ENCODE measurements at regions not wholly inside any gene's neighbourhood (a gene's known extent, or its start where the extent isn't known, plus 50 kb on each side); places are given as distances from the start of the nearest gene placed in this dataset.

- no peak for DNase-seq (ENCODE audit: low read depth)
Measured at GRCh38 chr1:163406772-163407171, 85.0 kb downstream of the NUF2 start.

DNA sequence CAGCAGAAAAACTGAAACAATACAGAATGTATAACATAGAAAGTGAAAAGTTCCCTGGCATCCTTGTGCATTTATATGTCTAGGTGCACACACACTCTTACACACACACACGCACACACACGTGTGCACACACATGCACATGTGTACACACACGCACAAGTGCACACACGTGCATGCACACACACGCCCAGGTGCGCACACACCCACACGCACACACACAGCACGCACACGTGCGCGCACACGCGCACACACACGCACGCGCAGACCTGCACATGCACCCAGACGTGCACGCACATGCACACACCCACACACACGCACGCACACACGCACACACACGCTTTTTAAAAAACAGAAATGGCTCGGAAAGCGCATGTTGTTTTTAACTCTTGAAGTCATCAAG, 86.5 kb downstream of the NUF2 start:
- DNase-seq (ENCODE audit: low read depth): no peak

- peak; percentile 42 for DNase-seq (ENCODE audit: low read depth)
Measured at GRCh38 chr1:163410073-163410999, 88.6 kb downstream of the NUF2 start.

DNA sequence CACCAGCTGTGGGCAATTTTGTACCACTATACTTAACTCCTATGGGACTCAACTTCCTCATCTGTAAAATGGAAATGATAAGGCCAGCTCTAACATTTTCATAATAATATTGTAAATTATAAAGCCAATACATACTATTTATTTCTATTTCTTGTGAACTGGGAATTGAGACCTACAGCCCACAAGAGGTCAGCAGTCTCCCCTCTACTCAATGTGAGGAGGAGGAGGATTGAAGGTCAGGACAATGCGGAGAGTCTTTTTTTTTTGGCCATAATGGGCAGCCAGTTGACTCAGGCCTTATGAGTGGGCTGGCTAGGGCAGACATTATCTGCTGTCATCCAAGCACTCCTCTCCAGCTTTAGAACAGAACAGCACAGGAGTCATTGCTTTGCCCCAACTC, 90.5 kb downstream of the NUF2 start:
- no peak for DNase-seq (ENCODE audit: low read depth)

DNA sequence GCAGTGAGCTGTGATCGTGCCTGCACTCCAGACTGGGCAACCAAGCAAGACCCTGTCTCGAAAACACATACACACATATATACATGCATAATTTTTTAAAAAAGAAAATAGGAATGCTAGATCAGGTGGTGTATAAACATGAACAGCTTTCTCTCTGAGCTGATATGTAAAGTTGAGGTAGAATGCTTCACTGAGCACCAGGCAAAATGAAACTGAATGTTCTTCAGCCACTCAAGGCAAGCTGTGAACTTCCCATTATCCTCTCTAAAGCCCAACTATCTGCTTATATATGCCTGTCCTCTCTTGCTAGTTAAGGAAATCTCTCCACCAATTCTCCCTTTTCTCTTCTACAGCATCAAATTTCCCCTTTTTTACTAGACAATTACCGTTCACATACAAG, 93.0 kb downstream of the NUF2 start:
- DNase-seq (ENCODE audit: low read depth): no peak

DNA sequence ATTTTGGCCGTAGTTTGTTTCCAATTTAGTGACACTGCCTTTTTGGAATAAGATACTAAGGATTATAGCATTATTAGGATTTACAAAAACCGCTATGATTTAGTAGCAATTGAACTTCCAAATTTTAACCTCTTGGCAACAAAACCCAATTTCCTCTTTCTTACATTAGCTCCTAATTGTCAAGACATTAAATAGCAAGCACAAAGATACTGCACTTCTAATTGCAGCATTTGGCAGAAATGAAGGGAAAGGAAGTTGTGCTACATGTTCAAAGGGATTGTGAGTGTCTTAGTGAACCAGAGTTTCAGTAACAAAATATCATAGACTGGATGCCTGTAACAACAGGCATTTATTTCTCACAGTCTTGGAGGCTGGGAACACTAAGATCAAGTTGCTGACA, 99.9 kb downstream of the NUF2 start:
- DNase-seq (ENCODE audit: low read depth): no peak

GRCh38 chr1:163422738-163423404, 101.1 kb downstream of the NUF2 start:
- no peak for DNase-seq (ENCODE audit: low read depth)

DNA sequence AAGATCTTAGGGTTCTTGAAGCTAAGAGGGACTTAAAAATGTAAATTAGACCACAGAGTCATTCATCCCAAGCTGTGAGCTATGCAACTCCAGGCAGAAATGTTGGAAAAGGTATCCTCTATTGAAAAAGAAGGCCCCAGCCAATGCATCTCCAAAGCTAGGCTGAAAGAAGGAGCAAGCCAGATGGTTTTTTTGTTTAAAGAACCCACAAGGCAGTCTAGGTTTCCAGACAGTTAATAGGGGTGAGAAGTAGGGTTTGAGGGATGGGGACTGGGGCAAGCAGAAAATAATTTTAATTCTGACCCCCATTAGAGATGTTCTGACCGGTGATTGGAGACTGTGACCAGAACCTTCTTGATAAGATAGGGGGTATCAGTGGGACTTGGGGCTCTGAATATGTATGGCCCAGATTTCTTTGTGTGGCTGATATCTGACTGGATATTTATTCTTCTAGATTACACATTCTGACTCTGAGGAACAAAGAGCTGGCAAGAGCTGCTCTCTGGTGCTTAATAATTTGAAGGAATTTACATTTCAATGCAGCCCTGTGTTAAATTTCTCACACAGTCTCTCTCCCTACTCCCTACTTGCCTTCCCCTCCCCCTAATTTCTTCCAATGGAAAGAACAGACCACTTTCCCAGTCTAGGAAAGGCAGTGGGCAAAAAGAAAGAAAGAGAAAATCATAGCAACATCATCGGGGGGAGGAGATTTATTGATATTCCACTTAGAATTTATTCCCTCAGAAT, 104.9 kb downstream of the NUF2 start:
- DNase-seq (ENCODE audit: low read depth): no peak

- DNase-seq (ENCODE audit: low read depth): no peak
Measured at GRCh38 chr1:163427279-163427678, 105.5 kb downstream of the NUF2 start.

GRCh38 chr1:163436140-163436812, 114.5 kb downstream of the NUF2 start:
- DNase-seq (ENCODE audit: low read depth): no peak

DNA sequence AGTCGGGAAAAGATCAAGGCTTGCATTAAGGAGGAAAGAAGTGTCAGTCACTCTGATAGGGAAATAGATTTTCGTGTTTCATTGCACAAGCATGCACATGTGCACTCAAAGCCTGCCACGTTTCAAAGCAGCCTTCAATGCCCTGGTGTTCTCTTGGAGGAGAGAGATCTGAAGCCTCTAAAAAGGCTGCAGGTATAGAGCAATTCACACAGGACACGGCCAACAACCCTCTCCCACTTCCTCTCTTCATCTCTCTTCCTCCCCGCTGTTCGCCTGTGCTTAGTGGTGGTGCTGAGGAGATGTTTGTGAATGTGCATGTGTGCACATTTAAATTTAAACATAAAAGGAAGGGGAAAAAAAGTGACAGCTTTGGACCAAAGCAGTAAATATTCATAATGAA, 117.7 kb downstream of the NUF2 start:
- no peak for DNase-seq (ENCODE audit: low read depth)

DNA sequence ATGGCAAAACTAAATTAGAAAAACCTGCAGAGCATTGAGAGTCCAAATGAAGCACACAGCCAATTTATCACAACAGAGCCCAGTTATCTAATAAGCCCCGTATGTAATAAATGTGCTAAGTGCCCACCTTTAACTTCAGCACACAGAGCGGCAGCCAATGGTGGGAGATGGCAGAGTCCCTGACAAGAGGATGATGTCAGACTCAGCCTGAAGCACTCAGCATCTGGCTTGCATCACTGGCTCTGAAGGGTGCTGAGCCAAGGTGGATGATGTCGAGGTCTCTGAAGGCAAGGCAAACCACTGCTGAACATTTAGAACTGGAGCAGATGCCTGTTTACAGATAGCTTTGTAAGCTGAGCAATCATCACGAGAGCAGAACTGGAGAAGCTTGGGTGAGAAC, 118.3 kb downstream of the NUF2 start:
- no peak for DNase-seq (ENCODE audit: low read depth)

GRCh38 chr1:163442231-163442879, 120.6 kb downstream of the NUF2 start:
- no peak for DNase-seq (ENCODE audit: low read depth)

- no peak for DNase-seq (ENCODE audit: low read depth)
Measured at GRCh38 chr1:163442895-163443294, 121.1 kb downstream of the NUF2 start.

GRCh38 chr1:163443863-163444262, 122.1 kb downstream of the NUF2 start:
- DNase-seq (ENCODE audit: low read depth): no peak

DNA sequence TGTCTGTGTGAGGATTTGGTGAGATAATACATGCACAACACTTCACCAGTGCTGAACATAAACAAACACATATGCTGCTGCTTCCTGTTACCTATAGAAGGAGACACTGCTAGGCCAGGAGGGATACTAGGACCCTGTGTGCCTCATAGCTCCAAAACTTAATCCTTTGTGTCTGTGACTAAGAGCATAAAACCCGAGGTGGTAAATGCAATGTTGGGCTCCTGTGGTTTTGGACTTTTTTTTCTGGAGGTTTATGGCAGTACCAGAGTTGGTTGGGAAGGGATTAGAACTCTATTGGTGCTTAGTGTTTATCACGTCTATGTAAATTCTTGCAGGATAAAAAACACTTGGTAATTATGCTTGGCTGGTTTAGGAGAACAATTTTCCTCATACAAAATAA, 122.9 kb downstream of the NUF2 start:
- DNase-seq (ENCODE audit: low read depth): no peak

GRCh38 chr1:163450986-163451385, 129.2 kb downstream of the NUF2 start:
- no peak for DNase-seq (ENCODE audit: low read depth)

GRCh38 chr1:163459539-163459938, 137.8 kb downstream of the NUF2 start:
- DNase-seq (ENCODE audit: low read depth): no peak

- no peak for DNase-seq (ENCODE audit: low read depth)
Measured at GRCh38 chr1:163467289-163467688, 145.5 kb downstream of the NUF2 start.

- DNase-seq (ENCODE audit: low read depth): no peak
Measured at GRCh38 chr1:163471779-163472650, 150.3 kb downstream of the NUF2 start.

Data from HT1080 (cell line).